Stomach (tissue), 8 donors: ENCODE measurements at regions not wholly inside any gene's neighbourhood (a gene's known extent, or its start where the extent isn't known, plus 50 kb on each side); places are given as distances from the start of the nearest gene placed in this dataset.

Experiments
- DNase-seq, 2 donors: peaks; one replicate each; pipeline versions ENCODE4 v3.0.0 to v3.0.0-alpha.2; 2013 to 2019
- H3K27ac ChIP-seq, 5 donors: fragments of 200-600 bp in 4 of 5; sonication (generic) in 4 of 5; one replicate each; pipeline ENCODE4 v1.5.1; 2013 to 2019; ENCODE audit warnings: mild to moderate bottlenecking in 1 of 5, moderate library complexity in 1 of 5
- H3K27me3 ChIP-seq, 3 donors: fragments of 200-600 bp; sonication (generic); one replicate each; pipeline ENCODE4 v1.5.1; 2017 to 2019; ENCODE audit warnings: mixed run types in 1 of 3
- H3K36me3 ChIP-seq, 4 donors: fragments of 200-600 bp; sonication (generic); 1 replicate in 3 of 4; 2 replicates in 1 of 4; pipeline ENCODE4 v1.5.1; 2016 to 2019
- H3K4me1 ChIP-seq, 4 donors: fragments of 200-600 bp; sonication (generic); one replicate each; pipeline ENCODE4 v1.5.1; 2016 to 2019
- H3K4me3 ChIP-seq, 4 donors: fragments of 200-600 bp; sonication (generic) in 3 of 4; one replicate each; pipeline ENCODE4 v1.5.1; 2016 to 2019; ENCODE audit warnings: mild to moderate bottlenecking in 1 of 4
- H3K9me3 ChIP-seq, 4 donors: fragments of 200-600 bp; sonication (generic); one replicate each; pipeline ENCODE4 v1.5.1; 2016 to 2019
- EP300 ChIP-seq: sonication (generic); formaldehyde crosslinking; IDR thresholded peaks from one replicate; pipeline ENCODE4 v1.6.1; 2017; ENCODE audit warnings: antibody characterized with exemption
- POLR2A ChIP-seq, 4 donors: fragments of 450-650 bp; IDR thresholded peaks; one replicate each; pipeline ENCODE4 v1.6.1; 2016; ENCODE audit warnings: antibody characterized with exemption in 4 of 4, control low read depth in 2 of 4, mild to moderate bottlenecking in 1 of 4, moderate library complexity in 1 of 4
- POLR2AphosphoS5 ChIP-seq, 3 donors: sonication (generic); formaldehyde crosslinking; IDR thresholded peaks; one replicate each; pipeline ENCODE4 v1.6.1; 2016; ENCODE audit warnings: antibody characterized with exemption in 3 of 3
- WGBS, 5 donors: extraction: QIAGEN DNeasy Blood & Tissue Kit in 3 of 5; methylation state at CpG; one replicate each; pipeline versions ENCODE4 v1.1.5 to v1.1.7; 2013 to 2018; 5-methylcytosine and 5-hydroxymethylcytosine counted together
- intact Hi-C: fragments of 100-400 bp; cut with DNase I; formaldehyde crosslinking; loops from one replicate; pipeline ENCODE4 v1.15.1; 2023; ENCODE audit warnings: low total_unique reads
- TF ChIP-seq, protein P1 (sequence below), 7 experiments: fragments of 450-650 bp in 4 of 7; fragments of 200-600 bp in 3 of 7; sonication (generic) in 3 of 7; IDR thresholded peaks; one replicate each; pipeline ENCODE4 v1.5.1; 2016 to 2019; ENCODE audit warnings: antibody characterized with exemption in 7 of 7, control low read depth in 2 of 7, mild to moderate bottlenecking in 1 of 7
- donor health status: healthy with polysubstance abuse.
- donor health status: Bipolar disorder and iron deficiency.
- donor health status: healthy.

- DNase-seq, result no peak
- no peak for TF ChIP-seq EP300
- H3K36me3 ChIP-seq, result no peaks in the 10 kb centered on the region
- H3K4me3 ChIP-seq, result no peak overlapping the region
- WGBS, 5 donors, result 91 to 96% (median 92%) methylated on average over 3 of the region's 3 CpGs
- H3K27ac ChIP-seq, result no peak overlapping the region
- no peaks in the 10 kb centered on the region for H3K27me3 ChIP-seq
- no peaks in the 10 kb centered on the region for H3K9me3 ChIP-seq
- peaks cover 12 to 30% (median 21%) of the 10 kb centered on the region in 4 donors for H3K4me1 ChIP-seq
- intact Hi-C loops, result no loop called here
These were observed 459.8 kb downstream of the SOX6 start for GRCh38 chr11:15896530-15896929.

DNA sequence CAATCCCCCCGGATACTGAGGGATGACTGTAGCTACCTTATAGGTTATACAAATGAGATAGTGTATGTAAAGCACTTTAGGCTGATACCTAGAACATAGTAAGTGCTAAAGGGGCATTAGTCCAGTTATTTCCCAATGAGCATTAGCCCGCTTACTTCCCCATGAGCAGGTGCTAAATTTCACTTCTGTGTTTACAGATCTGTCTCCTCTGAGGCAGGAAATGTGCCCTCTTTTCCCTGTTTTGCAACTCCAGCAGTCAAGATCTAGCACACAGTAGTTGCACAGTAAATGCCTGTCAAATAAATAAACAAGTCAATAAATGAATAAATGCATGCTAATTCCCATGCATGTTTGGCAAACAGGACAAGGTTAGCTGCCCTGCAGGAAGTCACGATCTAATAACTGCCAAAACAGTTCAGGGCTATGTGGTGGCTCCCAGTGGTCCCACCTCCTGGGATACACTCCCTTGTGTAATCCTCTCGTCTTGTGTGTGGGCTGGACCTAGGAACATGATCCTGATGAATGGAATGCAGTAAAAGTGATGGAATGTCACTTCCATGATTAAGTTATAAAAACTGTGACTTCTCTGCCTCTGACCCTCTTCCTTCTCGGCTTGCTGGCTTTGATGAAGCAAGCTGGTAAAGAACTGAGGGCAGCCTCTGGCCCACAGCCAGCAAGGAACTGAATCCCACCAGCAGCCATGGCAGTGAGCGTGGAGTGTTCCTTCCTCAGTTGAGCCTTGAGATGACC is 459.0 kb downstream of the SOX6 start:
- TF ChIP-seq, protein P1, sequence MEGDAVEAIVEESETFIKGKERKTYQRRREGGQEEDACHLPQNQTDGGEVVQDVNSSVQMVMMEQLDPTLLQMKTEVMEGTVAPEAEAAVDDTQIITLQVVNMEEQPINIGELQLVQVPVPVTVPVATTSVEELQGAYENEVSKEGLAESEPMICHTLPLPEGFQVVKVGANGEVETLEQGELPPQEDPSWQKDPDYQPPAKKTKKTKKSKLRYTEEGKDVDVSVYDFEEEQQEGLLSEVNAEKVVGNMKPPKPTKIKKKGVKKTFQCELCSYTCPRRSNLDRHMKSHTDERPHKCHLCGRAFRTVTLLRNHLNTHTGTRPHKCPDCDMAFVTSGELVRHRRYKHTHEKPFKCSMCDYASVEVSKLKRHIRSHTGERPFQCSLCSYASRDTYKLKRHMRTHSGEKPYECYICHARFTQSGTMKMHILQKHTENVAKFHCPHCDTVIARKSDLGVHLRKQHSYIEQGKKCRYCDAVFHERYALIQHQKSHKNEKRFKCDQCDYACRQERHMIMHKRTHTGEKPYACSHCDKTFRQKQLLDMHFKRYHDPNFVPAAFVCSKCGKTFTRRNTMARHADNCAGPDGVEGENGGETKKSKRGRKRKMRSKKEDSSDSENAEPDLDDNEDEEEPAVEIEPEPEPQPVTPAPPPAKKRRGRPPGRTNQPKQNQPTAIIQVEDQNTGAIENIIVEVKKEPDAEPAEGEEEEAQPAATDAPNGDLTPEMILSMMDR (IDR thresholded peaks at IDR 0.05), result no peak
- no peak for TF ChIP-seq POLR2A (IDR thresholded peaks at IDR 0.05)
- no peak for TF ChIP-seq EP300
- peak in 1 of 3 donors; percentile 1 for TF ChIP-seq POLR2AphosphoS5 (IDR thresholded peaks at IDR 0.05)
- H3K36me3 ChIP-seq, result no peaks in the 10 kb centered on the region
- no peak overlapping the region for H3K4me3 ChIP-seq
- no peak for DNase-seq
- H3K27me3 ChIP-seq, result no peaks in the 10 kb centered on the region
- peaks cover 15 to 36% (median 23%) of the 10 kb centered on the region in 4 donors for H3K4me1 ChIP-seq
- intact Hi-C loops, result no loop called here
- H3K27ac ChIP-seq, result no peak overlapping the region
- 68 to 77% (median 75%) methylated on average over 6 of the region's 6 CpGs for WGBS, 5 donors
- no peaks in the 10 kb centered on the region for H3K9me3 ChIP-seq

GRCh38 chr11:15901054-15901453 is 455.3 kb downstream of the SOX6 start:
- 74 to 90% (median 82%) methylated on average over 4 to 6 of the region's 6 CpGs for WGBS, 5 donors
- Histone ChIP-seq H3K27ac (peak overlapping the region in 4 of 5 donors; percentile 30 to 74 (median 64)), H3K9me3 (no peaks in the 10 kb centered on the region), H3K27me3 (no peaks in the 10 kb centered on the region), H3K36me3 (no peaks in the 10 kb centered on the region), H3K4me1 (peaks cover 8 to 26% (median 12%) of the 10 kb centered on the region in 4 donors), H3K4me3 (no peak overlapping the region)
- TF ChIP-seq EP300 (no peak), POLR2A (IDR thresholded peaks at IDR 0.05) (no peak)
- TF ChIP-seq, protein P1 (IDR thresholded peaks at IDR 0.05), result peak in 1 of 7 experiments; percentile 6
- intact Hi-C loops, result no loop called here
- peak in 1 of 2 donors; percentile 57 for DNase-seq

- peak; percentile 50 to 83 for DNase-seq
- peaks cover 8 to 26% (median 12%) of the 10 kb centered on the region in 4 donors for H3K4me1 ChIP-seq
- peak in 1 of 3 donors; percentile 50 for TF ChIP-seq POLR2AphosphoS5 (IDR thresholded peaks at IDR 0.05)
- no peak for TF ChIP-seq EP300
- intact Hi-C loops, result no loop called here
- H3K27me3 ChIP-seq, result no peaks in the 10 kb centered on the region
- 26 to 64% (median 38%) methylated on average over 3 of the region's 3 CpGs for WGBS, 5 donors
- H3K36me3 ChIP-seq, result no peaks in the 10 kb centered on the region
- H3K4me3 ChIP-seq, result no peak overlapping the region
- no peaks in the 10 kb centered on the region for H3K9me3 ChIP-seq
- H3K27ac ChIP-seq, result peak overlapping the region in 4 of 5 donors; percentile 30 to 74 (median 64)
These were observed 454.6 kb downstream of the SOX6 start for GRCh38 chr11:15901790-15902189.

- 52 to 62% (median 56%) methylated on average over 2 of the region's 2 CpGs for WGBS, 5 donors
- H3K27me3 ChIP-seq, result no peaks in the 10 kb centered on the region
- H3K4me1 ChIP-seq, result peaks cover 8 to 20% (median 10%) of the 10 kb centered on the region in 4 donors
- no peaks in the 10 kb centered on the region for H3K36me3 ChIP-seq
- H3K4me3 ChIP-seq, result no peak overlapping the region
- no peak overlapping the region for H3K27ac ChIP-seq
- no peaks in the 10 kb centered on the region for H3K9me3 ChIP-seq
- intact Hi-C loops, result no loop called here
- TF ChIP-seq, protein P1 (IDR thresholded peaks at IDR 0.05), result no peak
- no peak for TF ChIP-seq POLR2AphosphoS5 (IDR thresholded peaks at IDR 0.05)
- no peak for TF ChIP-seq EP300
- no peak for TF ChIP-seq POLR2A (IDR thresholded peaks at IDR 0.05)
- no peak for DNase-seq
These were observed 453.1 kb downstream of the SOX6 start for GRCh38 chr11:15903246-15903645.
